GM23248 (cell line): ENCODE measurements at regions not wholly inside any gene's neighbourhood (a gene's known extent, or its start where the extent isn't known, plus 50 kb on each side); places are given as distances from the start of the nearest gene placed in this dataset.

Experiments used
- EZH2 ChIP-seq: fragments of 200-600 bp; sonication (generic); IDR thresholded peaks from 2 replicates; pipeline ENCODE4 v1.6.1; 2018; ENCODE audit warnings: antibody characterized with exemption, mild to moderate bottlenecking; ENCODE audit not compliant: insufficient read depth, poor library complexity, severe bottlenecking
- EZH2phosphoT487 ChIP-seq: fragments of 200-600 bp; sonication (generic); IDR thresholded peaks from 2 replicates; pipeline ENCODE4 v1.6.1; 2018; ENCODE audit warnings: antibody characterized with exemption, moderate library complexity, mild to moderate bottlenecking, low read depth; ENCODE audit not compliant: insufficient read depth

DNA sequence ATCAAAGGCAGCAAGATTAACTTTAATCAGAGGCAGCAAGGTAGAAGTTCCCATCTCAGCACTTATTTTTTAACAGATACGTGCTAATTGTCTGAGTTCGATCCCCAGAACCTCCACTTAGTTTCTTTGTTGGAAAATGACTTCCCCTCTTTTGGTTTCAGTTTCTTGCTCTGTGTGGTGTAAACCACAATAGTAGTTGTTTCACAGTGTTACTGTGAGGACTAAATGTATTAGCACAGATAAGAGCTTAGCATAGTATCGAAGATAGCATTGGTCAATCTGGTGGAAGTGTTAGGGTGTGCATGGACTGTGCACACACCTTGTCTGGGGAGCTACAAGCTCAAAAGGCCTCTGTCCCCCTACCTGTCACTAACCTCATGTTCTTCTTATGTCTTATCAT lies 988.3 kb upstream of the GYPC start:
- TF ChIP-seq EZH2 (no peak), EZH2phosphoT487 (no peak)
